Testis (tissue), 2 donors: ENCODE measurements at regions not wholly inside any gene's neighbourhood (a gene's known extent, or its start where the extent isn't known, plus 50 kb on each side); places are given as distances from the start of the nearest gene placed in this dataset.

Source experiments
- DNase-seq: peaks from one replicate; pipeline ENCODE4 v3.0.0-alpha.2; 2019
- H3K27ac ChIP-seq, 2 donors: fragments of 200-600 bp; sonication (generic); one replicate each; pipeline ENCODE4 v1.5.1; 2019
- H3K27me3 ChIP-seq: fragments of 200-600 bp; sonication (generic); one replicate; pipeline ENCODE4 v1.5.1; 2019
- H3K36me3 ChIP-seq: fragments of 200-600 bp; sonication (generic); one replicate; pipeline ENCODE4 v1.5.1; 2017; ENCODE audit warnings: low read depth; ENCODE audit errors: missing control alignments
- H3K4me1 ChIP-seq: fragments of 200-600 bp; sonication (generic); one replicate; pipeline ENCODE4 v1.5.1; 2019
- H3K4me3 ChIP-seq, 2 donors: fragments of 200-600 bp; sonication (generic); one replicate each; pipeline ENCODE4 v1.5.1; 2017 to 2019
- H3K9me3 ChIP-seq: fragments of 200-600 bp; sonication (generic); one replicate; pipeline ENCODE4 v1.5.1; 2017
- CTCF ChIP-seq, 3 experiments: fragments of 450-650 bp in 2 of 3; fragments of 200-600 bp in 1 of 3; sonication (generic) in 1 of 3; IDR thresholded peaks; one replicate each; pipeline ENCODE4 v1.5.1; 2016 to 2019; ENCODE audit warnings: antibody characterized with exemption in 3 of 3, mild to moderate bottlenecking in 2 of 3, moderate library complexity in 1 of 3
- POLR2A ChIP-seq: fragments of 450-650 bp; IDR thresholded peaks from one replicate; pipeline ENCODE4 v1.6.1; 2017; ENCODE audit warnings: antibody characterized with exemption, mild to moderate bottlenecking, moderate library complexity
- WGBS, 2 donors: methylation state at CpG; one replicate each; pipeline ENCODE4 v1.1.5; 2018; 5-methylcytosine and 5-hydroxymethylcytosine counted together
- intact Hi-C: fragments of 100-400 bp; cut with DNase I; formaldehyde crosslinking; loops from one replicate; pipeline ENCODE4 v1.15.1; 2023; ENCODE audit warnings: low total_unique reads

- no peaks in the 10 kb centered on the region for H3K27me3 ChIP-seq
- H3K4me1 ChIP-seq = no peaks in the 10 kb centered on the region
- DNase-seq = no peak
- intact Hi-C loops = no loop called here
- H3K4me3 ChIP-seq = no peak overlapping the region
- H3K36me3 ChIP-seq = no peaks in the 10 kb centered on the region
- no peak for TF ChIP-seq CTCF (IDR thresholded peaks at IDR 0.05)
- TF ChIP-seq POLR2A = no peak
- 83 to 84% methylated on average over 3 of the region's 3 CpGs for WGBS, 2 donors
- H3K27ac ChIP-seq = no peak overlapping the region
- no peaks in the 10 kb centered on the region for H3K9me3 ChIP-seq
Measured at GRCh38 chr3:68468695-68469375, 463.5 kb downstream of the TAFA4 start.

- Histone ChIP-seq H3K9me3 (no peaks in the 10 kb centered on the region), H3K27ac (no peak overlapping the region), H3K4me3 (no peak overlapping the region), H3K27me3 (no peaks in the 10 kb centered on the region), H3K36me3 (no peaks in the 10 kb centered on the region), H3K4me1 (no peaks in the 10 kb centered on the region)
- intact Hi-C loops = no loop called here
- DNase-seq = no peak
- WGBS, 2 donors = 52 to 69% methylated on average over 2 of the region's 2 CpGs
- TF ChIP-seq CTCF (IDR thresholded peaks at IDR 0.05) (no peak), POLR2A (no peak)
Measured at GRCh38 chr3:68467465-68467864, 464.9 kb downstream of the TAFA4 start.

- TF ChIP-seq CTCF (IDR thresholded peaks at IDR 0.05) = no peak
- no peak for TF ChIP-seq POLR2A
- Histone ChIP-seq H3K27ac (no peak overlapping the region), H3K4me3 (no peak overlapping the region), H3K9me3 (no peaks in the 10 kb centered on the region), H3K36me3 (no peaks in the 10 kb centered on the region), H3K4me1 (no peaks in the 10 kb centered on the region), H3K27me3 (no peaks in the 10 kb centered on the region)
- no peak for DNase-seq
- intact Hi-C loops = no loop called here
- 31 to 55% methylated on average over 2 of the region's 2 CpGs for WGBS, 2 donors
Measured at GRCh38 chr3:68458581-68458980, 473.8 kb downstream of the TAFA4 start.

- WGBS, 2 donors = 84 to 88% methylated on average over 5 of the region's 5 CpGs
- Histone ChIP-seq H3K27ac (no peak overlapping the region), H3K36me3 (no peaks in the 10 kb centered on the region), H3K27me3 (no peaks in the 10 kb centered on the region), H3K9me3 (no peaks in the 10 kb centered on the region), H3K4me3 (no peak overlapping the region), H3K4me1 (no peaks in the 10 kb centered on the region)
- no peak for DNase-seq
- TF ChIP-seq POLR2A = no peak
- no peak for TF ChIP-seq CTCF (IDR thresholded peaks at IDR 0.05)
- intact Hi-C loops = no loop called here
Measured at GRCh38 chr3:68448510-68449383, 483.6 kb downstream of the TAFA4 start.
